HFFc6 (cell line): ENCODE measurements at regions not wholly inside any gene's neighbourhood (a gene's known extent, or its start where the extent isn't known, plus 50 kb on each side); places are given as distances from the start of the nearest gene placed in this dataset.
A peak's percentile ranks its signal among the peaks of the same experiment; 100 is the strongest.

Experiments
- DNase-seq: peaks from one replicate; pipeline ENCODE4 v3.0.0-alpha.2; 2018
- H3K27ac Mint-ChIP-seq: 2 replicates; pipeline ENCODE4 v1.8.0; 2020; ENCODE audit warnings: mild to moderate bottlenecking, mixed read lengths
- H3K27me3 Mint-ChIP-seq: 2 replicates; pipeline ENCODE4 v1.8.0; 2021; ENCODE audit warnings: mild to moderate bottlenecking, moderate library complexity, mixed read lengths; ENCODE audit not compliant: insufficient read depth
- H3K36me3 Mint-ChIP-seq: 2 replicates; pipeline ENCODE4 v1.8.0; 2021; ENCODE audit warnings: low read depth, mixed read lengths
- H3K4me1 Mint-ChIP-seq: 2 replicates; pipeline ENCODE4 v1.8.0; 2020; ENCODE audit warnings: low read depth, mixed read lengths
- H3K4me3 Mint-ChIP-seq: 2 replicates; pipeline ENCODE4 v1.8.0; 2020; ENCODE audit warnings: mild to moderate bottlenecking, moderate library complexity, mixed read lengths
- H3K9me3 Mint-ChIP-seq: 2 replicates; pipeline ENCODE4 v1.8.0; 2020; ENCODE audit warnings: mild to moderate bottlenecking, mixed read lengths
- TF ChIP-seq, protein P1 (sequence below): fragments of 200-600 bp; sonication (generic); IDR thresholded peaks from 2 replicates; pipeline ENCODE4 v1.5.0; 2021; ENCODE audit warnings: antibody characterized with exemption, mild to moderate bottlenecking

DNA sequence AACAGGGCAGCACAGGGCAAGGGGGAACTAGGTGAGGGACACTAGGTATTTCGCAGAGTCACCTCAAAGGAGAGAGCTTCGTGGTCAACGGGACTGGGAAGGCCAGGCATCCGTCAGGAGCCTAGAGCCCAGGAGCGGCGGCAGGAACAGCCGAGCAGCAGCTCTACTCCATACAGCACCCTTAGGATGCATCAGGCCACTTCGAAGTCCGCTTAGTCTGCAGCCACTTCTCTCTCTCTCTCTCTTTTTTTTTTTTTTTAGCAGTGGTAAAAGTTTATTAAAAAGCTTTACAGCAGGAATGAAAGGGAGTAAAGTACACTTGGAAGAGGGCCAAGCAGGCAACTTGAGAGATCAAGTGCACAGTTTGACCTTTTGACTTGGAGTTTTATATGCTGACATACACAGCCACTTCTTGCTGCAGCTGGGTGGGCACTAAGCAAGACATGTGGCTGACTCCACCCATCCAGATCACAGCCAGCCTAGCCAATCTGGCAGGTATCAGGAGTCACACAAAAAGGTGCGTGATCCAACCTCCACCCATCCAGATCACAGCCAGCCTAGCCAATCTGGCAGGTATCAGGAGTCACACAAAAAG, 209.7 kb upstream of the RADX start:
- H3K4me1 Mint-ChIP-seq: no peaks in the 10 kb centered on the region
- H3K27me3 Mint-ChIP-seq: no peaks in the 10 kb centered on the region
- H3K9me3 Mint-ChIP-seq: peaks cover 9% of the 10 kb centered on the region
- TF ChIP-seq, protein P1, sequence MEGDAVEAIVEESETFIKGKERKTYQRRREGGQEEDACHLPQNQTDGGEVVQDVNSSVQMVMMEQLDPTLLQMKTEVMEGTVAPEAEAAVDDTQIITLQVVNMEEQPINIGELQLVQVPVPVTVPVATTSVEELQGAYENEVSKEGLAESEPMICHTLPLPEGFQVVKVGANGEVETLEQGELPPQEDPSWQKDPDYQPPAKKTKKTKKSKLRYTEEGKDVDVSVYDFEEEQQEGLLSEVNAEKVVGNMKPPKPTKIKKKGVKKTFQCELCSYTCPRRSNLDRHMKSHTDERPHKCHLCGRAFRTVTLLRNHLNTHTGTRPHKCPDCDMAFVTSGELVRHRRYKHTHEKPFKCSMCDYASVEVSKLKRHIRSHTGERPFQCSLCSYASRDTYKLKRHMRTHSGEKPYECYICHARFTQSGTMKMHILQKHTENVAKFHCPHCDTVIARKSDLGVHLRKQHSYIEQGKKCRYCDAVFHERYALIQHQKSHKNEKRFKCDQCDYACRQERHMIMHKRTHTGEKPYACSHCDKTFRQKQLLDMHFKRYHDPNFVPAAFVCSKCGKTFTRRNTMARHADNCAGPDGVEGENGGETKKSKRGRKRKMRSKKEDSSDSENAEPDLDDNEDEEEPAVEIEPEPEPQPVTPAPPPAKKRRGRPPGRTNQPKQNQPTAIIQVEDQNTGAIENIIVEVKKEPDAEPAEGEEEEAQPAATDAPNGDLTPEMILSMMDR: no peak
- no peak overlapping the region for H3K4me3 Mint-ChIP-seq
- DNase-seq: no peak
- no peak overlapping the region for H3K27ac Mint-ChIP-seq
- H3K36me3 Mint-ChIP-seq: no peaks in the 10 kb centered on the region

DNA sequence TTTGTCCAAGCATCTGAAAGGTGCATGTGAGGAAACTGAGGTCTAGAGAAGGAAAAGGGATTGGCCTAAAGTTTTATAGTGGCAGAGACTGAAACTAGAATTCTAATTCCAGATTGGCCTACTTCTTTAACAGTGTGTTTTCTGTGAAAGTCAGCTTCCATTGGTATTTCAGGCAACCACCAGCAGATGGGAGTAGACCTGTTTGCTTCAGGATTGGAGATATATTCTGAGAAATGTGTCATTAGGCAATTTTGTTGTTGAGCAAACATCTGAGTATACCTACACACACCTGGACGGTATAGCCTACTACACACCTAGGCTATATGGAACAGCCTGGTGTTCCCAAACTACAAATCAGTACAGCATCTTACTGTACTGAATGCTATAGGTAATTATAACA, 207.3 kb upstream of the RADX start:
- H3K27ac Mint-ChIP-seq: no peak overlapping the region
- no peaks in the 10 kb centered on the region for H3K27me3 Mint-ChIP-seq
- no peak for DNase-seq
- H3K4me3 Mint-ChIP-seq: no peak overlapping the region
- no peaks in the 10 kb centered on the region for H3K36me3 Mint-ChIP-seq
- H3K9me3 Mint-ChIP-seq: peaks cover 9% of the 10 kb centered on the region
- H3K4me1 Mint-ChIP-seq: no peaks in the 10 kb centered on the region
- TF ChIP-seq, protein P1: no peak; the same call in 1 of the 2 replicates

DNA sequence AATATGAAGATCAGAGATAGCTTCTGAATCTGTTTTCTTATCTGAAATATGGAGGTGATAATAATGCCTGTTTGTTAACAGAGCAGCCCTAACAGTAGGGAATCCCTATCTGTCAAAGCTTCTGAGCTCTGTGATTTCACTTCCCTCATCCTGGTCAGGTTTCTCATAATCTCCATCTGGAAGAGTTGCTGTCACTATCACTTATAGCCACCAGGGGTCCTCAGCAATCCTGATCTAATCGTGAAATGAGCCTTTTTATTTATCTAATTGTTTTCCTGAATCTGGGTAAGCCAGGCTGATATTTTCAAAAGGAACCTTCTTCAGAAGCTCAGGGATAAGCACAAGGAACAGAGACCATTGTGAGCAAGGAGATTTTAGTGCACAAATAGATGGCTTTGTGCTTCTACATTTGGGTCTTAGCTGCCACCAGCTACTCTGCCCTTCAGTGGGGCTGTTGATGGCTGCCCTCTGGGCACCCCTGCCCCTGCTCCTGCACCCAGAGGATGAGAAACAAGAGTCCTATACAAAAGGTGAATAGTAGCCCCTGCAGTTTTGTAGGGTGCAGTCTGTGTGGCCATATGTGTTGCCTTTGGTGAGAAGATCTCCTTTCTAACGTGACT, 196.4 kb upstream of the RADX start:
- TF ChIP-seq, protein P1: peak; percentile 71
- Mint-ChIP-seq H3K36me3 (no peaks in the 10 kb centered on the region), H3K4me1 (no peaks in the 10 kb centered on the region), H3K27ac (no peak overlapping the region), H3K27me3 (no peaks in the 10 kb centered on the region), H3K4me3 (no peak overlapping the region), H3K9me3 (no peaks in the 10 kb centered on the region)
- DNase-seq: peak; percentile 0

GRCh38 chrX:106436691-106437090, 175.1 kb upstream of the RADX start:
- H3K36me3 Mint-ChIP-seq: no peaks in the 10 kb centered on the region
- no peaks in the 10 kb centered on the region for H3K27me3 Mint-ChIP-seq
- H3K9me3 Mint-ChIP-seq: peaks cover 5% of the 10 kb centered on the region
- TF ChIP-seq, protein P1: no peak
- H3K4me3 Mint-ChIP-seq: no peak overlapping the region
- no peak for DNase-seq
- no peaks in the 10 kb centered on the region for H3K4me1 Mint-ChIP-seq
- H3K27ac Mint-ChIP-seq: no peak overlapping the region

DNA sequence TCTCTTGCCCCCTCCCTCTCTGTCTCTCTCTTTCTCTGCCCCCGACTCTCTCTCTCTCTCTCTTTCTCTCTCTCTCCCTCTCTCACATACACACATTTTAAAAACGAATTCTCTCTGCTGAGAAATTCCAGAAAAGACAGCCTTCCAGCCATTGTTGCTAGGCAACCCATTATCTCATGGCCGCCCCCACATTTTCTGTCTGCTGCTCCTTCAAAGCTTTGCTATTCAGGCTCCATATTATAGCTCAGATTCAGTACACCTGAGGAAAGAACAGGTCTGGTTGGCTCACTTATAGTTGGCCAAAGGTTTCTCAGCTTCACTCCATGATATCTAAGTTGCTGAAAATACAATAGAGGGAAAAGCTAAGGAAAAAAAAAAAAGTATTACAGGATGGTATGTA, 174.4 kb upstream of the RADX start:
- no peak for DNase-seq
- Mint-ChIP-seq H3K4me3 (no peak overlapping the region), H3K9me3 (peaks cover 5% of the 10 kb centered on the region; the same call in 1 of the 2 replicates), H3K36me3 (no peaks in the 10 kb centered on the region), H3K27ac (no peak overlapping the region), H3K4me1 (no peaks in the 10 kb centered on the region), H3K27me3 (no peaks in the 10 kb centered on the region)
- TF ChIP-seq, protein P1: no peak
